Prostate gland (tissue), 2 donors: ENCODE measurements at regions not wholly inside any gene's neighbourhood (a gene's known extent, or its start where the extent isn't known, plus 50 kb on each side); places are given as distances from the start of the nearest gene placed in this dataset.
"Not testable (repeated sequence)": the region's sequence is repeated elsewhere in the genome, so short reads cannot be mapped to it uniquely, and the experiment has no call there.

Source experiments
- DNase-seq: peaks from one replicate; pipeline ENCODE4 v3.0.0-alpha.2; 2019; ENCODE audit warnings: low spot score
- H3K27ac ChIP-seq, 2 donors: fragments of 200-600 bp; sonication (generic); 2 replicates each; pipeline ENCODE4 v1.5.1; 2017 to 2019
- H3K27me3 ChIP-seq: fragments of 200-600 bp; sonication (generic); replicated peaks from 2 replicates; pipeline ENCODE4 v1.5.1; 2019; ENCODE audit not compliant: insufficient read depth
- H3K36me3 ChIP-seq, 2 donors: fragments of 200-600 bp; sonication (generic); 1 replicate in 1 of 2; 2 replicates in 1 of 2; pipeline versions ENCODE4 v1.5.1 to v1.8.1; 2017 to 2019
- H3K4me1 ChIP-seq: fragments of 200-600 bp; sonication (generic); replicated peaks from 2 replicates; pipeline ENCODE4 v1.5.1; 2019
- H3K4me3 ChIP-seq, 2 donors: fragments of 200-600 bp; sonication (generic); 2 replicates each; pipeline ENCODE4 v1.5.1; 2017 to 2019
- H3K9me3 ChIP-seq: fragments of 200-600 bp; sonication (generic); 2 replicates; pipeline ENCODE4 v1.5.1; 2017
- CTCF ChIP-seq, 4 experiments: fragments of 200-600 bp in 2 of 4; fragments of 450-650 bp in 2 of 4; sonication (generic) in 2 of 4; IDR thresholded peaks; 1 replicate in 3 of 4; 2 replicates in 1 of 4; pipeline ENCODE4 v1.5.1; 2016 to 2019; ENCODE audit warnings: antibody characterized with exemption in 4 of 4, mild to moderate bottlenecking in 2 of 4, moderate library complexity in 2 of 4
- POLR2A ChIP-seq: fragments of 450-650 bp; IDR thresholded peaks from one replicate; pipeline ENCODE4 v1.6.1; 2016; ENCODE audit warnings: antibody characterized with exemption, mild to moderate bottlenecking
- POLR2AphosphoS5 ChIP-seq: sonication (generic); formaldehyde crosslinking; IDR thresholded peaks from one replicate; pipeline ENCODE4 v1.6.1; 2017; ENCODE audit warnings: antibody characterized with exemption
- WGBS: methylation state at CpG from one replicate; pipeline ENCODE4 v1.1.5; 2018; 5-methylcytosine and 5-hydroxymethylcytosine counted together
- intact Hi-C: fragments of 100-400 bp; cut with DNase I; formaldehyde crosslinking; loops from one replicate; pipeline ENCODE4 v1.14.2; 2022

GRCh38 chrX:82782014-82782413 lies 726.1 kb upstream of the POU3F4 start:
- intact Hi-C loops, result no loop called here
- Histone ChIP-seq H3K4me1 (no peaks in the 10 kb centered on the region), H3K9me3 (no peaks in the 10 kb centered on the region), H3K36me3 (no peaks in the 10 kb centered on the region), H3K27ac (no peak overlapping the region), H3K27me3 (no peaks in the 10 kb centered on the region), H3K4me3 (no peak overlapping the region)
- TF ChIP-seq CTCF (IDR thresholded peaks at IDR 0.05), result no peak
- TF ChIP-seq POLR2A, result no peak
- no peak for TF ChIP-seq POLR2AphosphoS5
- no peak for DNase-seq
- 85% methylated on average over 4 of the region's 4 CpGs for WGBS

GRCh38 chrX:82812902-82813301 lies 695.2 kb upstream of the POU3F4 start:
- H3K4me3 ChIP-seq, intact Hi-C loops, H3K27me3 ChIP-seq, H3K9me3 ChIP-seq, H3K4me1 ChIP-seq, H3K27ac ChIP-seq, DNase-seq, H3K36me3 ChIP-seq: not testable (repeated sequence)
- WGBS, result 79% methylated on average over 5 of the region's 5 CpGs

- DNase-seq, result peak; percentile 23
- H3K27me3 ChIP-seq, result no peaks in the 10 kb centered on the region
- no peak overlapping the region for H3K27ac ChIP-seq
- no peak overlapping the region for H3K4me3 ChIP-seq
- no peaks in the 10 kb centered on the region for H3K4me1 ChIP-seq
- intact Hi-C loops, result no loop called here
- WGBS, result 36% methylated on average over 1 of the region's 1 CpG
- TF ChIP-seq POLR2A, result no peak
- peak; percentile 53 for TF ChIP-seq POLR2AphosphoS5
- TF ChIP-seq CTCF (IDR thresholded peaks at IDR 0.05), result no peak
- no peaks in the 10 kb centered on the region for H3K9me3 ChIP-seq
- H3K36me3 ChIP-seq, result no peaks in the 10 kb centered on the region
Measured at GRCh38 chrX:82813671-82814078, 694.4 kb upstream of the POU3F4 start.

GRCh38 chrX:82816001-82816400 lies 692.1 kb upstream of the POU3F4 start:
- Histone ChIP-seq H3K27ac (no peak overlapping the region), H3K4me1 (no peaks in the 10 kb centered on the region), H3K4me3 (no peak overlapping the region), H3K9me3 (no peaks in the 10 kb centered on the region), H3K36me3 (no peaks in the 10 kb centered on the region), H3K27me3 (no peaks in the 10 kb centered on the region)
- 79% methylated on average over 3 of the region's 3 CpGs for WGBS
- no peak for DNase-seq
- intact Hi-C loops, result no loop called here
- TF ChIP-seq CTCF (IDR thresholded peaks at IDR 0.05) (no peak), POLR2AphosphoS5 (no peak), POLR2A (no peak)

- Histone ChIP-seq H3K4me3 (no peak overlapping the region), H3K4me1 (no peaks in the 10 kb centered on the region), H3K27ac (no peak overlapping the region), H3K27me3 (no peaks in the 10 kb centered on the region), H3K9me3 (no peaks in the 10 kb centered on the region), H3K36me3 (no peaks in the 10 kb centered on the region)
- no peak for DNase-seq
- TF ChIP-seq POLR2A (no peak), POLR2AphosphoS5 (no peak), CTCF (IDR thresholded peaks at IDR 0.05) (no peak)
- intact Hi-C loops, result no loop called here
- WGBS, result 81% methylated on average over 2 of the region's 2 CpGs
Measured at GRCh38 chrX:82816562-82816961, 691.5 kb upstream of the POU3F4 start.
